Frontal cortex (tissue), 3 donors: ENCODE measurements at regions not wholly inside any gene's neighbourhood (a gene's known extent, or its start where the extent isn't known, plus 50 kb on each side); places are given as distances from the start of the nearest gene placed in this dataset.

Experiments used
- DNase-seq, 2 donors: peaks; one replicate each; pipeline ENCODE4 v3.0.0; 2012; ENCODE audit warnings: low spot score in 2 of 2
- FAIRE-seq: peaks from 2 replicates; lab custom pipeline; 2012; peaks lifted over from hg19 to GRCh38; lab: Jason Lieb, UNC
- donor health status: control.
- donor health status: control.
- donor health status: control.

DNA sequence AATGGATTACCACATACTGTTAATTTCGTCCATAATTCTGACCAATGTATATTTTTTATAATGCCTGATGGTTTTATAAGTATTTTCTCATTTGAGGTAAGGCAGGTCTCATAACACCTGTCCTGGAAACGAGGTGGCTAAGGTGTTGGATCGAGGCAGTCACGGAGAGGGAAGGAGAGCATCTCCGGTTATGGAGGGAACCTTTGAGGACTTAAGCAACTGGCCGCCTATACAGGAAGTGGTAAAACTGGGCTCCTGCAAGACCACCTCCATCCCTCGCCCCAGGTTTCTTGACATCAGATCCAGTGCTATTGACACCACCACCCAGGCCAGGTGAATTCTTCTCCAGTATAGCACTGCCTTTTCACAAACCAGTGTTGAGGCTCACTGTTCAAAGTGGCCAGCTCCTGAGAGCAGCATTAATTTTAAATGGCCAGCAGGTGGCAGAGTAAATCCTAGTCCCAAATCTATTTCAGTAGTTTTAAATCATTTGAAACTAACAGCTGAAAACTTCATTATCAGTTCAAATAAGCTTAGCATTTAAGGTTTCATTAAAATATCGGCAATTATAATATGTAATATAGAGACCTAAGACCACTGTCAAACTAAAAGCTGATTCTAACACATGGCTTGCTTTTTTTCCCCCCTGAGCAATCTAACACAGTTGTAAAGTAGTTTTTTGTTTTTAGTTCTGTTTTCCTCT is 100.8 kb downstream of the PPM1A start:
- peak; percentile 56 for FAIRE-seq
- peak; percentile 15 to 41 for DNase-seq

GRCh38 chr14:60350366-60350720 is 101.3 kb downstream of the PPM1A start:
- no peak for FAIRE-seq
- DNase-seq: no peak

GRCh38 chr14:60353420-60353819 is 104.4 kb downstream of the PPM1A start:
- DNase-seq (no peak), FAIRE-seq (no peak)

- no peak for DNase-seq
- peak; percentile 21 for FAIRE-seq
Measured at GRCh38 chr14:60355768-60356167, 106.7 kb downstream of the PPM1A start.

- DNase-seq (no peak), FAIRE-seq (no peak)
Measured at GRCh38 chr14:60356386-60356785, 107.4 kb downstream of the PPM1A start.

GRCh38 chr14:60356906-60357550 is 108.0 kb downstream of the PPM1A start:
- DNase-seq: no peak

DNA sequence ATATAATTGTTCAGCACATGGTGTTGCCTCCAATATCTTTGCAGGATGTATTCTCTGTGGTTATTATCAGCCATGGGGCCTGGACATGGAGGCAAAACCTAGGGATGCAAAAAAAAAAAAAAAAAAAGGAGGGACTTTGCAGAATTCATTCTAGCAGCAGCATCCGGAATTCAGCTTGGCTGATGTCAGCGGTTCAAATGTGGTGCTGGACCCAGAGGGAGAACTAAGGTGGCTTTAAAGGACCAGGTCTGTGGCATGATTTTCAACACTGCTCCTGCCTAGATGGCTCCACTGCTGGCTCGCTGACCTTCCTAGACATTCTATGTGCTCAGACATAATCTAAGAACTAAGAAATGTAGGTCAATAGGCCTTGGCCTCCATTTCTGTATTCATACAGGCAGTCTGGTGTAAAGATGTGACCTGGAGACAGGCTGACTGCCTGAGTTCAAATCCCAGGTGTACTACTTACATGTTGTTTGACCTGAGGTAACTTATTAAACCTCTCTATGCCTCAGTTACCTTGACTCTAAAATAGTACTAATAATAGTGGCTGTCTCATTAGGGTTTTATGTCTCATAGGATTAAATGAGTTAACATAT is 108.6 kb downstream of the PPM1A start:
- DNase-seq (no peak), FAIRE-seq (no peak)

More at GRCh38 chr14:60356906-60357550, 108.0 kb downstream of the PPM1A start:
- no peak for FAIRE-seq

- FAIRE-seq: no peak
Measured at GRCh38 chr14:60363275-60363674, 114.3 kb downstream of the PPM1A start.

GRCh38 chr14:60363687-60364086 is 114.7 kb downstream of the PPM1A start:
- no peak for DNase-seq

More at GRCh38 chr14:60363275-60363674, 114.3 kb downstream of the PPM1A start:
- no peak for DNase-seq

DNA sequence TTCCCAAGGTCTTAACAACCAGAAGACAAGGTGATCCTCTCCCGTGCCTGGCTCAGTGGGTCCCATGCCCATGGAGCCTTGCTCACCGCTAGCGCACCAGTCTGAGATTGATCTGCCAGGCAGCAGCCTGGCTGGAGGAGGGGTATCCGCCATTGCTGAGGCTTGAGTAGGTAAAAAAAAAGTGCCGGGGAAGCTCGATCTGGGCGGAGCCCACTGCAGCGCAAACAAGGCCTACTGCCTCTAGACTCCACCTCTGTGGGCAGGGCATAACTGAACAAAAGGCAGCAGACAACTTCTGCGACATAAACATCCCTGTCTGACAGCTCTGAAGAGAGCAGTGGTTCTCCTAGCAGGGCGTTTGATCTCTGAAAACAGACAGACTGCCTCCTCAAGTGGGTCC is 104.0 kb downstream of the C14orf39 start:
- no peak for FAIRE-seq
- DNase-seq: no peak

More at GRCh38 chr14:60363687-60364086, 114.7 kb downstream of the PPM1A start:
- FAIRE-seq: no peak
